Head of caudate nucleus (tissue), 42 donors: ENCODE measurements at regions not wholly inside any gene's neighbourhood (a gene's known extent, or its start where the extent isn't known, plus 50 kb on each side); places are given as distances from the start of the nearest gene placed in this dataset.

Experiments
- DNase-seq, 42 donors: peaks; one replicate each; pipeline versions ENCODE4 v3.0.0 to v3.0.0-alpha.2; 2020 to 2021; ENCODE audit warnings: mixed read lengths in 7 of 42
- intact Hi-C: fragments of 100-400 bp; cut with DNase I; formaldehyde crosslinking; loops from one replicate; pipeline ENCODE4 v1.15.0; 2022

DNA sequence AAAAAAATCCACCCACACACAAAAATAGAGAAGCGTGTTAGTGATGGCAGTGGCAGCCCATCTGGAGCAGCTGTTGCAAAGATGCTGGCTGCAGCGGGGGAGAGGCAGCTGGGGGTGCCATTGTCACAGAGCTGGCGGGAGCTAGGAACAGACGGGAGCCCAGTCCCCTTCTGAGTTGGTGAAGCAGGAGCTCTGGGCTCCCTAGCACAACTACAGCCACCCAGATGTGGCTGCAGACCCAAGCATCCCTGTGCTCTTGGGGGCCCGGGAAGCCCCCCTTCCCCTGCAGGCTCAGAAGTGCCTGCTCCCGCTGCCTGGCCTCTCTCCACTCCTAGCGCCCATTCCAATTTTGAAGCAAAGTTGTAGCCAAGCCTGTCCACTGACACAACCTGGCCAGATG lies 366.6 kb upstream of the MC4R start:
- DNase-seq, result no peak
- intact Hi-C loops, result no loop called here

- DNase-seq, result no peak
- intact Hi-C loops, result no loop called here
These were observed 367.7 kb upstream of the MC4R start for GRCh38 chr18:60740313-60740712.

DNA sequence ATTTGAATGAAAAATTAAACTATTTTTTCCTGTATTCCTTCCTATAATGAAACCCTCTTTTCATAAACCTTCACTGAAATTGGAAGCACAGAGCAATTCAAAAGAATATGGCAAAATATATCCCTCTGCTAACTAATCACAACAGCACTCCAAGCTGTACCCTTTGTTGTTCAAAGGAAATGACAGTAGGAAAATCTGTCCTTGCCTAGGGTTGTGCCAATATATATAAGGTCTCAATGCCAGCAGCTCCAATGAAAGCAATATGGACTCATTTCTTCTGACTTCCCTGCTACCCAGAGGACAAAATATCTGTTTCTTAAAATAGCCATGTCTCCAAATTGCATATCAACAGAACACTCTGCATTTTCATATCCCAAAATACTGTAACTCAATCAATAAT lies 373.9 kb upstream of the MC4R start:
- intact Hi-C loops, result no loop called here
- no peak for DNase-seq

- DNase-seq, result no peak
These were observed 374.3 kb upstream of the MC4R start for GRCh38 chr18:60746919-60747318.

DNA sequence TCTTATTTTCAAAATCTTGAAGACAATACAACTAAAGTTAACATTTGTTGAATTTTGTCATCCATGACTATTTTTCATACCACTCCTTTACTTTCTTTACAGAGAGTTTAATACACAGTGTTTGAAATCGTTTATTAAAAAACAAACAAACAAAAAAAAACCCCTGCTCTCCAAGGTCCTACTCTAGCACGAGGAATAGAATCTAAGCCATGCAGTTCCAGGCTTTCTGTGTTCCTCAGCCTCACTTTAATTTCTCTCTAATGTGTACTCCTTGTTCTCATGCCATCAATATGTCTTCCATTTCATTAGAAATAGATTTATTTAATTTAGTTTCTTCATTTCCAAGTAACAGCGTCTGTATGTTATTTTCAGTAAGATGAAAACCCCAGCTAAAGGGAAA lies 381.2 kb upstream of the MC4R start:
- intact Hi-C loops, result no loop called here
- DNase-seq, result no peak

More at GRCh38 chr18:60746919-60747318, 374.3 kb upstream of the MC4R start:
- intact Hi-C loops, result no loop called here

- DNase-seq, result no peak
- intact Hi-C loops, result no loop called here
These were observed 381.9 kb upstream of the MC4R start for GRCh38 chr18:60754413-60755009.

- DNase-seq, result no peak
- intact Hi-C loops, result no loop called here
These were observed 382.6 kb upstream of the MC4R start for GRCh38 chr18:60755134-60755533.

DNA sequence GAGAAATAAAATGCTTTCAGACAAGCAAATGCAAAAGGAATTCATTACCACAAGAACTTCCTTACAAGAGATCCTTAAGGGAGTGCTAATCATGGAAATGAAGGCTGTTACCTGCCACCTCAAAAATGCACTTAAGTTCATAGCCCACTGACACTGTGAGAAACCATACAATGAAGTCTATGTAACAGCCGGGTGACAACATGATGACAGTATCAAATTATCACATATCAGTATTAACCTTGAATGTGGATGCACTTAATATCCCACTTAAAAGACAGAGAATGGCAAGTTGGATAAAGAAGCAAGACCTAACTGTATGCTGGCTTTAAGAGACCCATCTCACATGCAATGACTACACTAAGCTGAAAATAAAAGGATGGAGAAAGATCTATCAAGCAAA lies 403.4 kb upstream of the MC4R start:
- DNase-seq, result no peak
- intact Hi-C loops, result no loop called here

- DNase-seq, result no peak
- intact Hi-C loops, result no loop called here
These were observed 411.6 kb upstream of the MC4R start for GRCh38 chr18:60784161-60784560.

- intact Hi-C loops, result no loop called here
- DNase-seq, result no peak
These were observed 422.2 kb upstream of the MC4R start for GRCh38 chr18:60794802-60795201.

DNA sequence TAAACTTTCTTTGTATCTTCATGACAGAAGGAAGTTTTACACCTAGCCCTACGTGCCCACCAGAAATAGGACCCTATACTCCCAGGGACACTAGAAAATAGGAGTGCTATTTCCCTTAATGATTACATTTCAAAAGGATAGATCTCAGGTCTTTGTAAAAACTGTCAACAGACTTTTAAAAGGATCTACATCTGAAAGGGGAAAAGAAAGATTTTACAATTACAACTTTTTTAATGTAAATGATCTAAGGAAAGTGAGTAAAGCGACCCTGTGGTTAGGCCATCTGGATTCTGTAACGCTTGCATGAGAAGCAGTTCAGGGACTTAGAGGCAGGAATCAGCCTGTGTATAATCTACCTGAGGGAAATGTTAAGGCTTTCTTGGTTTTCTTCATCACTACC lies 431.8 kb upstream of the MC4R start:
- intact Hi-C loops, result loop anchor here (10.0 kb wide), 1 partner anchor 700 kb away; no protein-coding TSS in a partner anchor
- DNase-seq, result no peak

DNA sequence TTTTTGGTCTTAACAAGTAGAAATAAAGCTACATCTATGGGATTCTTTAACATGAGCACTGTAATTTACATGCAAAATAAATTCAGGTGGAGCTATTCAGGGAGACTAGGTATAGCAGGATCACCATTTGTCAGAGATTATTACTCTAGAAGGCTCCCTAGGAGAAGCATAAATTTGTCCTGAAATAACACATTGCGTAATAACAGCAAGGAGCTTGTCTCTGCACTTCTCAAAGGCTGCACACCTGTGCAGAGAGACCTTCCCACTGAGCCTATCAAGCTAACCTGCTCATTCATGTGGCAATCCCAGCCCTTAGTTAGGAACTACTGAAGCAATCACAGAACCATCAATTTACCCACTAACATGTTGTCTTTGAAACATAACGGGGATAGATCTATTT lies 437.4 kb upstream of the MC4R start:
- intact Hi-C loops, result loop anchor here (10.0 kb wide), 1 partner anchor 695 kb away; no protein-coding TSS in a partner anchor
- DNase-seq, result no peak

GRCh38 chr18:60812921-60813320 lies 440.3 kb upstream of the MC4R start:
- no peak for DNase-seq
- intact Hi-C loops, result no loop called here

DNA sequence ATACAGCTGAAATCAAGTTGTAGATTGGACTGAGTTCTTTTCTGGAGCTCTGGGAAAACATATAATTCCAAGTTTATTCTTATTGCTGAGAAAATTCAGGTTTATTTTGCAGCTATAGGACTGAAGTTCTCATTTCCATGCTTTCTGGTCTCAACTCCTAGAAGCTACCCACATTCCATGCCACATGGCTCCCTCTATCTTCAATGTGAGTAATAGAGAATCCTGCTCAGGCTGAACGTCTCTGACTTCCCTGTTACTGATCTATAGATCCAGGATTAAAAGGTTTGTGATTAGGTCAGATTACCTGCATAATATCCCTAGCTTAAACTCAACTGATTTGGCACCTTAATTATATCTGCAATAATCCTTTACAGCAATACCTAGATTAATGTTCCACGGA lies 453.8 kb upstream of the MC4R start:
- intact Hi-C loops, result no loop called here

DNA sequence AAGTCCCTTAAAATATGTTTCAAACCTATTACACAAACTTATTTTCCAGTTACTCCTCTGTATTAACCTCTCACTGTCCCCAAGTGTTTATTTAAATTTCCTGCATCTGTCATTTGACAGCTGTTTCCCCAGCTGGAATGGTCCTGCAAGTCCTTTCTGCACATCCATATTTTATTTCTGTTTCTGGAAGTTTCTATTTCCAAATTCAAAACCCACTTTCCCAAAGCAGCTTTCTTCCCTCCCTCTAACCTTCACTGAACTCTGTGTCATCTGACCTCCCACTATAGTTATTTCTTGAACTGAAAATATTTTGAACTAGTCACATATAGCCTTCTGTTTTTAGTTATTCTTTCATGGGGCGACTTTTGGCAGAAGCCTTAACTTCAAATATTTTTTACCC lies 459.4 kb upstream of the MC4R start:
- DNase-seq, result no peak
- intact Hi-C loops, result no loop called here

More for the DNA sequence above, 453.8 kb upstream of the MC4R start:
- DNase-seq, result no peak

- intact Hi-C loops, result no loop called here
- DNase-seq, result no peak
These were observed 466.1 kb upstream of the MC4R start for GRCh38 chr18:60838677-60839076.

DNA sequence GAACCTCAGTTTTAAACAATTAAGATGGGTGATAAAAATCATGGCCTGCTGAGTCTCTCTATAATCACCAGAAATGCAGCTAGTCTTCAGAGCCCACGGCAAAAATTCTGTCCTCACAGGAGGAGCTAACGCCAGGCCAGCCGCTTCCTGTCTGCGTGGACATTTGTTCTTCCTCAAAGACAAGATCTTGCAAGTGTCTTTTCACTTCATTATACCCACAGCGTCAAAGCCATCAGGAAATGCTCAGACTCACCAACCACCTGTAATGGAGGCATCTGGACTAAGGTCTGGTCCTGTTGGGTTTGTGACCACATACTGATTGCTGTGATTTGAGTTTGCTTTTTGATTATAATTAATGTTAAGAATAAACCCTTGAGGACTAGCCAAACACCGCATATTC lies 473.8 kb upstream of the MC4R start:
- DNase-seq, result no peak
- intact Hi-C loops, result no loop called here

GRCh38 chr18:60847517-60847916 lies 474.9 kb upstream of the MC4R start:
- intact Hi-C loops, result no loop called here
- DNase-seq, result no peak

- no peak for DNase-seq
- intact Hi-C loops, result no loop called here
These were observed 471.7 kb upstream of the CDH20 start for GRCh38 chr18:60861575-60861974.

- DNase-seq, result no peak
- intact Hi-C loops, result no loop called here
These were observed 470.2 kb upstream of the CDH20 start for GRCh38 chr18:60862988-60863387.

- intact Hi-C loops, result no loop called here
- no peak for DNase-seq
These were observed 467.4 kb upstream of the CDH20 start for GRCh38 chr18:60865801-60866200.
